ENCODE measurements at regions not wholly inside any gene's neighbourhood (a gene's known extent, or its start where the extent isn't known, plus 50 kb on each side); places are given as distances from the start of the nearest gene placed in this dataset.

DNA sequence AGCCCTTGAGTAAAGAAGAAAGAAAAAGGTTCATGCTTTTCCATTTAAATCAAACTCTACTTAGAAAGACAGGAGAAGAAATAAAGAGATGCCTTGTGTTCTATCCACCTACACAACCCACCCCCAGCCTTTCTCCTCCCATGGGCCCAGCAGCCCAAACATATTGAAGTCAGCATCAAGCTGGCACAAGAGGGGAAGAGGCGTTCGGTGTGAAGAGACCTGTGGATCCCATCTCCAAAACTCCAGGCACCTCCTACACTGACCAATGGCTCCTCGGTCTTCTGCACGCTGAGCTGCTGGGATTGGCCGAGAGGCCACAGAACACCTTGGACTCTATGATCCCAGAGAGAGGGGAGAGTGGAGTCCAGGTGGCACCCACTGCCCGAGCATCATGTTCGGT is 66.0 kb upstream of the CELF2 start:
- ATAC-seq (ENCODE audit: low read depth) (no peak), DNase-seq (no peak)
- H3K14ac ChIP-seq (replicated peaks; ENCODE audit: low read depth, low read length) = no peak overlapping the region
- H4K5ac ChIP-seq (ENCODE audit: low read depth, low read length) = no peak overlapping the region
- dilution Hi-C loops (cut with HindIII; ENCODE audit: low sequenced_read_pairs, unreplicated experiment) (no loop called here), intact Hi-C loops (cut with micrococcal nuclease) (no loop called here), in situ Hi-C loops (cut with MboI; ENCODE audit: low sequenced_read_pairs) (no loop called here)
- no peak overlapping the region for H3K56ac ChIP-seq (ENCODE audit: extremely low read depth, insufficient read depth, low read length)
- H2AK5ac ChIP-seq (ENCODE audit: low read depth, low read length) = no peak overlapping the region
- H3K4me1 ChIP-seq (ENCODE audit: control insufficient read depth, insufficient read depth, low read length) = no peaks in the 10 kb centered on the region
- no peaks in the 10 kb centered on the region for H3K9me3 ChIP-seq (ENCODE audit: control insufficient read depth, insufficient read depth, low read length)
- H3K79me1 ChIP-seq (ENCODE audit: low read depth in 1 of 2, low read length in 2 of 2) = no peaks in the 10 kb centered on the region
- no peak overlapping the region for H3K4me2 ChIP-seq (ENCODE audit: low read depth, low read length)
- no peaks in the 10 kb centered on the region for H3K9me1 ChIP-seq (ENCODE audit: insufficient read depth, low read length)
- POLR2A ChIA-PET (ENCODE audit: unreplicated experiment) = no interaction called here
- H2BK120ac ChIP-seq (ENCODE audit: low read depth, low read length) = no peak overlapping the region
- no CpG with 5 or more reads among the region's 7 CpGs for WGBS, 2 experiments (ENCODE audit: extremely low coverage in 2 of 2, insufficient read length in 1 of 2)
- no peak overlapping the region for H2BK15ac ChIP-seq (ENCODE audit: low read depth, low read length)
- H2AFZ ChIP-seq (replicated peaks; ENCODE audit: low read length, poor library complexity) = no peak overlapping the region
- no peak overlapping the region for H3K4me3 ChIP-seq (ENCODE audit: insufficient read depth, low read depth, low read length)
- TF ChIP-seq SMC3 (IDR thresholded peaks at IDR 0.05; ENCODE audit: low read depth, low read length) (no peak), MXI1 (IDR thresholded peaks at IDR 0.05; ENCODE audit: borderline replicate concordance, low read depth, low read length) (no peak), BHLHE40 (IDR thresholded peaks at IDR 0.05; ENCODE audit: low read depth, low read length) (no peak), POLR2A (IDR thresholded peaks at IDR 0.05; ENCODE audit: low read depth, low read length) (no peak), ELK1 (IDR thresholded peaks at IDR 0.05; ENCODE audit: borderline replicate concordance, low read depth, low read length) (no peak), USF2 (IDR thresholded peaks at IDR 0.05; ENCODE audit: low read depth, low read length) (no peak), NFE2L2 (IDR thresholded peaks at IDR 0.05; ENCODE audit: low read depth, low read length) (no peak), CHD1 (IDR thresholded peaks at IDR 0.05; ENCODE audit: low read depth, low read length) (no peak), MAZ (IDR thresholded peaks at IDR 0.05; ENCODE audit: borderline replicate concordance, low read depth, low read length) (no peak), CEBPB (IDR thresholded peaks at IDR 0.05; ENCODE audit: low read depth, low read length) (no peak), FOS (IDR thresholded peaks at IDR 0.05; ENCODE audit: low read depth, low read length) (no peak), MAFK (IDR thresholded peaks at IDR 0.05; ENCODE audit: low read depth, low read length) (no peak), RAD21 (IDR thresholded peaks at IDR 0.05; ENCODE audit: low read length) (no peak), RCOR1 (IDR thresholded peaks at IDR 0.05; ENCODE audit: insufficient replicate concordance, low read length) (no peak), RFX5 (IDR thresholded peaks at IDR 0.05; ENCODE audit: low read depth, low read length) (no peak)
- TF ChIP-seq, protein P1, sequence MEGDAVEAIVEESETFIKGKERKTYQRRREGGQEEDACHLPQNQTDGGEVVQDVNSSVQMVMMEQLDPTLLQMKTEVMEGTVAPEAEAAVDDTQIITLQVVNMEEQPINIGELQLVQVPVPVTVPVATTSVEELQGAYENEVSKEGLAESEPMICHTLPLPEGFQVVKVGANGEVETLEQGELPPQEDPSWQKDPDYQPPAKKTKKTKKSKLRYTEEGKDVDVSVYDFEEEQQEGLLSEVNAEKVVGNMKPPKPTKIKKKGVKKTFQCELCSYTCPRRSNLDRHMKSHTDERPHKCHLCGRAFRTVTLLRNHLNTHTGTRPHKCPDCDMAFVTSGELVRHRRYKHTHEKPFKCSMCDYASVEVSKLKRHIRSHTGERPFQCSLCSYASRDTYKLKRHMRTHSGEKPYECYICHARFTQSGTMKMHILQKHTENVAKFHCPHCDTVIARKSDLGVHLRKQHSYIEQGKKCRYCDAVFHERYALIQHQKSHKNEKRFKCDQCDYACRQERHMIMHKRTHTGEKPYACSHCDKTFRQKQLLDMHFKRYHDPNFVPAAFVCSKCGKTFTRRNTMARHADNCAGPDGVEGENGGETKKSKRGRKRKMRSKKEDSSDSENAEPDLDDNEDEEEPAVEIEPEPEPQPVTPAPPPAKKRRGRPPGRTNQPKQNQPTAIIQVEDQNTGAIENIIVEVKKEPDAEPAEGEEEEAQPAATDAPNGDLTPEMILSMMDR (conservative IDR thresholded peaks at IDR 0.05; ENCODE audit: low read depth, low read length) = no peak
- H2AK9ac ChIP-seq (replicated peaks; ENCODE audit: low read depth, low read length, poor library complexity) = no peak overlapping the region
- H3K23ac ChIP-seq (ENCODE audit: low read depth, low read length) = no peak overlapping the region
- H3K36me3 ChIP-seq (ENCODE audit: control insufficient read depth, insufficient read depth, low read length) = no peaks in the 10 kb centered on the region
- CTCF ChIA-PET = interaction anchor here (0.5 kb wide), 1 partner anchor 9 kb away, joined by 4 read pairs; no protein-coding TSS in a partner anchor
- H4K8ac ChIP-seq (ENCODE audit: low read depth in 2 of 2, low read length in 2 of 2) = no peak overlapping the region
- H4K91ac ChIP-seq (ENCODE audit: insufficient read depth, low read depth, low read length) = no peak overlapping the region
- peaks cover 10% of the 10 kb centered on the region for H3K27me3 ChIP-seq (ENCODE audit: control insufficient read depth, insufficient read depth, low read length)
- no peak overlapping the region for H3K9ac ChIP-seq (ENCODE audit: low read depth, low read length)
- H3K18ac ChIP-seq (ENCODE audit: low read depth, low read length) = no peak overlapping the region
- BruUV-seq (replicated peaks) = no TSS peak
- no peaks in the 10 kb centered on the region for H4K20me1 ChIP-seq (ENCODE audit: insufficient read depth, low read length)
- H2BK5ac ChIP-seq (ENCODE audit: low read depth, low read length, poor library complexity, severe bottlenecking) = no peak overlapping the region
- no peak overlapping the region for H3K27ac ChIP-seq (ENCODE audit: insufficient read depth, low read length)
- no peak overlapping the region for H2BK20ac ChIP-seq (ENCODE audit: low read depth, low read length)
- no peak overlapping the region for H3K4ac ChIP-seq (ENCODE audit: low read depth, low read length)

All from IMR-90 (cell line).